Naive B cell (primary cell): ENCODE measurements at regions not wholly inside any gene's neighbourhood (a gene's known extent, or its start where the extent isn't known, plus 50 kb on each side); places are given as distances from the start of the nearest gene placed in this dataset.

Experiments used
- ATAC-seq, 2 donors: fragments of 150-1000 bp; cut with Tn5 transposase; 2 replicates each; pipeline ENCODE4 v1.10.0; 2021; ENCODE audit warnings: low read depth in 2 of 2, mild to moderate bottlenecking in 2 of 2, moderate library complexity in 2 of 2
- DNase-seq: peaks from one replicate; pipeline ENCODE4 v3.0.0; 2022
- H3K27ac Mint-ChIP-seq, 6 donors: one replicate each; pipeline ENCODE4 v1.8.0; 2020 to 2022; ENCODE audit warnings: mild to moderate bottlenecking in 6 of 6, mixed read lengths in 6 of 6, moderate library complexity in 5 of 6, inconsistent platforms in 2 of 6
- H3K27me3 Mint-ChIP-seq, 3 donors: one replicate each; pipeline ENCODE4 v1.8.0; 2021 to 2022; ENCODE audit warnings: mixed read lengths in 3 of 3, mild to moderate bottlenecking in 1 of 3
- H3K36me3 Mint-ChIP-seq, 2 donors: one replicate each; pipeline ENCODE4 v1.8.0; 2020 to 2022; ENCODE audit warnings: mixed read lengths in 2 of 2, inconsistent platforms in 1 of 2, mild to moderate bottlenecking in 1 of 2
- H3K4me1 Mint-ChIP-seq, 3 donors: one replicate each; pipeline ENCODE4 v1.8.0; 2020 to 2022; ENCODE audit warnings: mixed read lengths in 3 of 3, inconsistent platforms in 1 of 3, mild to moderate bottlenecking in 1 of 3, moderate library complexity in 1 of 3
- H3K4me3 Mint-ChIP-seq, 8 donors: one replicate each; pipeline ENCODE4 v1.8.0; 2020 to 2022; ENCODE audit warnings: mild to moderate bottlenecking in 8 of 8, mixed read lengths in 8 of 8, moderate library complexity in 8 of 8, inconsistent platforms in 2 of 8
- H3K9me3 Mint-ChIP-seq, 7 donors: one replicate each; pipeline ENCODE4 v1.8.0; 2020 to 2022; ENCODE audit warnings: mixed read lengths in 7 of 7, mild to moderate bottlenecking in 5 of 7, inconsistent platforms in 2 of 7, moderate library complexity in 1 of 7

GRCh38 chr21:20698585-20698984 is 299.6 kb upstream of the NCAM2 start:
- no peak overlapping the region for H3K27ac Mint-ChIP-seq
- H3K36me3 Mint-ChIP-seq: no peaks in the 10 kb centered on the region
- DNase-seq (no peak), ATAC-seq (no peak)
- peaks cover 0 to 11% (median 8%) of the 10 kb centered on the region in 7 donors for H3K9me3 Mint-ChIP-seq
- H3K4me1 Mint-ChIP-seq: no peaks in the 10 kb centered on the region
- H3K27me3 Mint-ChIP-seq: no peaks in the 10 kb centered on the region
- H3K4me3 Mint-ChIP-seq: no peak overlapping the region

DNA sequence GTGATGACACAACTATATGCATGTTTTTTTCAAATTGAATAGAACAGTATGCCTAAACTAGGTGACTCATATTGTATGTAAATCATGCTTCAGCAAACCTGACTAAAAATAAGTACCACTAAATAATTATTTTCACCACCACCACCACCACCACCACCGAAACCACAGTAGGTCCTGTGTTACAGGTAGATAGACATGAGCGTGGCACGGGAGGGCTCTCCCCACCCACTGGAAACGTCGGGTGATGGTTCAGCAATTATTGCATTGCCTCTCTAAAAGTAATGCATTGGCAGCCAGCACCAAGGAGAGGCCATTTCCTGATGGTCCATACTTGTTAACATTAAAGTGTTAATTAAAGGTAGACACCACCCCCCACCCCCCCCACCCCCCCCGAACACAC is 297.0 kb upstream of the NCAM2 start:
- Mint-ChIP-seq H3K27ac (no peak overlapping the region), H3K4me3 (no peak overlapping the region), H3K9me3 (peaks cover 0 to 11% (median 8%) of the 10 kb centered on the region in 7 donors), H3K4me1 (no peaks in the 10 kb centered on the region), H3K36me3 (no peaks in the 10 kb centered on the region), H3K27me3 (no peaks in the 10 kb centered on the region)
- ATAC-seq (no peak), DNase-seq (no peak)

DNA sequence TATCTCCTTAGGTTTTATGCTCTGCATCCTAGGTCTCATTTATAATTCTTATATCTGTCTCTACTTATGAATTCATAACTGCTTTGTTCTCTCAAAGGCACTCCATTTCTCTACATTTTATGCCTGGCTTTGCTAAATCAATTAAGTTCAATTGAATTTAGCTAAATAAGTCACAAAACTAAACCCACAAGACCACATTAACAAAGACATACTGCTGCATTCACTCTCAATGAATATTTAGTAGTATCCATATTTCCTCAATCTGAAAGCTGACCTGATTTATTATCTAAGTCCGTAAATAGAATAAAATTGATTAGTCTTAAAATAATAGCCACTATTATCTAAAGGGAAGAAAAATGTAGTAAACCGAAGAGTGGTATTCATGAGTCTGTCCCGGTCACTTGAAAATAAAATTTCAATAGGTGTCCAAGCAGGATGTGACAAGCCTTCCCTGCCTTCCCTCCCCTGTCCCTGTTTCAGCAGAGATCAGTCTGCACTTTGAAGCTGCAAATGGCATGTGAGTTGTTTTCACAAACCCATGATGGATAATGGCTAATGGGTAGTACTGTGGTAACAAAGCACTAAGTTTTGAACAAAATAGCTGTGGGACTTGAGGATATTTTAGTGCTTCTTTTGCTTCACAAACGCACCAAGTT is 295.0 kb upstream of the NCAM2 start:
- DNase-seq: no peak
- Mint-ChIP-seq H3K4me3 (no peak overlapping the region), H3K4me1 (no peaks in the 10 kb centered on the region), H3K36me3 (no peaks in the 10 kb centered on the region), H3K9me3 (peaks cover 0 to 12% (median 6%) of the 10 kb centered on the region in 7 donors), H3K27ac (no peak overlapping the region), H3K27me3 (no peaks in the 10 kb centered on the region)
- no peak for ATAC-seq

- peaks cover 3 to 9% (median 6%) of the 10 kb centered on the region in 7 donors for H3K9me3 Mint-ChIP-seq
- H3K27ac Mint-ChIP-seq: no peak overlapping the region
- no peak for ATAC-seq
- H3K4me3 Mint-ChIP-seq: no peak overlapping the region
- H3K4me1 Mint-ChIP-seq: no peaks in the 10 kb centered on the region
- no peak for DNase-seq
- no peaks in the 10 kb centered on the region for H3K36me3 Mint-ChIP-seq
- H3K27me3 Mint-ChIP-seq: no peaks in the 10 kb centered on the region
Observed at GRCh38 chr21:20720623-20721022, 277.6 kb upstream of the NCAM2 start.

DNA sequence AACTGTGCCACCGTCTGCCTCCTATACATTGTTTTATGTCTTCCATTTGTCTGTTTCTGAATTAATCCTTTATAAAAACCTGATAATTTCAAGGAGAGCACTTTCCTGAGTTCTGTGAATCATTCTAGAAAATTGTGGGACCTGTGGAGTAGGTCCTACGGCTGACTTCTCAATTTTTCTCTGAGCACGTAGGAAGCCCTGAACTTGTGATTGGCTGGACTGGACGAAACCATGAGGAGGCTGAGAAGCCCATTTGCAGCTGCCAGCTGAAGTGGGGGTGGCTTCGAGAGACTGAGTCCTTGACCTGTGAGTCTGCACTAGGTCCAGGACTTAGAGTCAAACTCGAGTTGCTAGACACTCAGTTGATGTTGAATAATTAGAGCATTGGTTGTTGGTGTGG is 277.1 kb upstream of the NCAM2 start:
- no peak for DNase-seq
- ATAC-seq: no peak
- no peak overlapping the region for H3K4me3 Mint-ChIP-seq
- no peaks in the 10 kb centered on the region for H3K36me3 Mint-ChIP-seq
- H3K4me1 Mint-ChIP-seq: no peaks in the 10 kb centered on the region
- H3K27me3 Mint-ChIP-seq: no peaks in the 10 kb centered on the region
- no peak overlapping the region for H3K27ac Mint-ChIP-seq
- peaks cover 5 to 9% (median 6%) of the 10 kb centered on the region in 7 donors for H3K9me3 Mint-ChIP-seq

DNA sequence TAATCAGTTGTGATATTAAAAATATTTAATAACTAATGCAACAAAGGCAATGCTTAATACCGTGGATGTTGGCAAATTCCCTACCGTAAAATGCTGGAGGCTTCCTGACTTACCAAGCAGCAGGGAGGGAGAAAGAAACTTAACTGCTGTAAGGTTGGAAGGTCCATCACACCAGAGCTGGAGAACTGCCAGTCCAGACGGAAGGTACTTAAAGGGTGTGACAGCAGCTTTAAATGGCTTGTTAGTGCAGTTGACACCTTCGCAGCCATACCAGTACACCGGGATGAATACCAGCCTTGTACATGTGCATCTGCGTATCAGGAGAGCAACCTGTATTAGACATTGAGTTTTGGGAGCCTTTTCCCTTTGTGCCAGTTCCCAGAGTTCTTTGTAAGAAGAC is 269.5 kb upstream of the NCAM2 start:
- no peak overlapping the region for H3K4me3 Mint-ChIP-seq
- no peaks in the 10 kb centered on the region for H3K27me3 Mint-ChIP-seq
- DNase-seq: no peak
- no peaks in the 10 kb centered on the region for H3K36me3 Mint-ChIP-seq
- H3K4me1 Mint-ChIP-seq: no peaks in the 10 kb centered on the region
- H3K9me3 Mint-ChIP-seq: peaks cover 0 to 7% (median 1%) of the 10 kb centered on the region in 7 donors
- ATAC-seq: no peak
- H3K27ac Mint-ChIP-seq: no peak overlapping the region

GRCh38 chr21:20729376-20729775 is 268.8 kb upstream of the NCAM2 start:
- ATAC-seq: no peak
- H3K4me3 Mint-ChIP-seq: no peak overlapping the region
- no peaks in the 10 kb centered on the region for H3K36me3 Mint-ChIP-seq
- no peak overlapping the region for H3K27ac Mint-ChIP-seq
- DNase-seq: no peak
- H3K4me1 Mint-ChIP-seq: no peaks in the 10 kb centered on the region
- H3K27me3 Mint-ChIP-seq: no peaks in the 10 kb centered on the region
- peaks cover 0 to 7% (median 1%) of the 10 kb centered on the region in 7 donors for H3K9me3 Mint-ChIP-seq

GRCh38 chr21:20730441-20730840 is 267.8 kb upstream of the NCAM2 start:
- Mint-ChIP-seq H3K27ac (no peak overlapping the region), H3K4me1 (no peaks in the 10 kb centered on the region), H3K4me3 (no peak overlapping the region), H3K9me3 (peaks cover 0 to 7% (median 2%) of the 10 kb centered on the region in 7 donors), H3K36me3 (no peaks in the 10 kb centered on the region), H3K27me3 (no peaks in the 10 kb centered on the region)
- no peak for DNase-seq
- no peak for ATAC-seq

GRCh38 chr21:20735257-20735656 is 263.0 kb upstream of the NCAM2 start:
- no peaks in the 10 kb centered on the region for H3K36me3 Mint-ChIP-seq
- H3K4me1 Mint-ChIP-seq: no peaks in the 10 kb centered on the region
- no peak for DNase-seq
- H3K27me3 Mint-ChIP-seq: no peaks in the 10 kb centered on the region
- peaks cover 2 to 11% (median 6%) of the 10 kb centered on the region in 7 donors for H3K9me3 Mint-ChIP-seq
- H3K4me3 Mint-ChIP-seq: no peak overlapping the region
- no peak for ATAC-seq
- no peak overlapping the region for H3K27ac Mint-ChIP-seq

GRCh38 chr21:20737227-20737913 is 260.8 kb upstream of the NCAM2 start:
- Mint-ChIP-seq H3K27ac (no peak overlapping the region), H3K27me3 (no peaks in the 10 kb centered on the region), H3K9me3 (peaks cover 2 to 11% (median 6%) of the 10 kb centered on the region in 7 donors), H3K4me1 (no peaks in the 10 kb centered on the region), H3K4me3 (no peak overlapping the region), H3K36me3 (no peaks in the 10 kb centered on the region)
- ATAC-seq: no peak
- DNase-seq: no peak

- Mint-ChIP-seq H3K36me3 (no peaks in the 10 kb centered on the region), H3K27me3 (no peaks in the 10 kb centered on the region), H3K9me3 (peaks cover 2 to 11% (median 6%) of the 10 kb centered on the region in 7 donors), H3K4me3 (no peak overlapping the region), H3K27ac (no peak overlapping the region), H3K4me1 (no peaks in the 10 kb centered on the region)
- ATAC-seq (no peak), DNase-seq (no peak)
Observed at GRCh38 chr21:20739421-20739820, 258.8 kb upstream of the NCAM2 start.

GRCh38 chr21:20741445-20741844 is 256.8 kb upstream of the NCAM2 start:
- DNase-seq (no peak), ATAC-seq (no peak)
- H3K4me3 Mint-ChIP-seq: no peak overlapping the region
- H3K4me1 Mint-ChIP-seq: no peaks in the 10 kb centered on the region
- no peak overlapping the region for H3K27ac Mint-ChIP-seq
- H3K36me3 Mint-ChIP-seq: no peaks in the 10 kb centered on the region
- peaks cover 2 to 12% (median 7%) of the 10 kb centered on the region in 7 donors for H3K9me3 Mint-ChIP-seq
- H3K27me3 Mint-ChIP-seq: no peaks in the 10 kb centered on the region

DNA sequence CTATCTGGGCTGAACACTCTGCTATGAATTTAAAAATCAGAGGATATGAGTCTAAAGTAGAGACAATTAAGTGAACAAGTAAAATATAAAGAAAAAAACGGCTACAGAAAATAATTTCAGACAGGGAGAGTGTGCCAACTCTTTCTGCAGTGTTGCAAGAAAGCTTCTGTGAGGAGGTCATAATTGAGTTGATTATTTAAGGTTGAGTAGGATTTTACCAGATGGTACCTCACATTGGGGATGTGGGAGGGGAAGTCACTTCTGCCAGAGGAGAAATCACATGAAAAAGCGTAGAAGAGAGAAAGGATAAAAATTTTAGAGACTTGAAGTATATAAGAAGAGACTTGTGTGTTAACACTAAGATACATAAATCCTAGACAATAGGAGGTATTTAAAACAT is 238.0 kb upstream of the NCAM2 start:
- H3K4me1 Mint-ChIP-seq: no peaks in the 10 kb centered on the region
- H3K4me3 Mint-ChIP-seq: no peak overlapping the region
- no peak overlapping the region for H3K27ac Mint-ChIP-seq
- H3K36me3 Mint-ChIP-seq: no peaks in the 10 kb centered on the region
- no peaks in the 10 kb centered on the region for H3K27me3 Mint-ChIP-seq
- no peak for ATAC-seq
- no peak for DNase-seq
- H3K9me3 Mint-ChIP-seq: peaks cover 0 to 22% (median 6%) of the 10 kb centered on the region in 7 donors

DNA sequence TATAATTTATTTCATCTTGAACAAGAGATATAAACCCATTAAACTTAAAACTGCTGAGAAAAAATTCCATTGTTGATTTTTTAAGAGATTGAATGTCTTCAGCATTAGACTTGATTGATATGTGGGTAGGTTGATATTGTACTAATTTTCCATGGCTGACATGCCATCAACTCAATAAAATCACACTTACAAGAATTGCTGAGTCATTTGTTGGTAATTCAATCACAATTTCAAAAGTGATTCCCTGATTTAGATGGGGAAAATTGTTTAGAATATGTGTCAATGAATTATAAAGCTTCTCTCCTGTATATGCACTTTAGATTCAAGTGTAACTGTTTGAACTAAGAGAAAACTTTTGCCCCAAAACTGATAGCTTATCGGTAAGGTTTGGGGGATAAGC is 223.5 kb upstream of the NCAM2 start:
- ATAC-seq (no peak), DNase-seq (no peak)
- Mint-ChIP-seq H3K36me3 (no peaks in the 10 kb centered on the region), H3K4me3 (no peak overlapping the region), H3K27me3 (no peaks in the 10 kb centered on the region), H3K4me1 (no peaks in the 10 kb centered on the region), H3K9me3 (peaks cover 5 to 18% (median 10%) of the 10 kb centered on the region in 7 donors), H3K27ac (no peak overlapping the region)
